ENCODE measurements at regions not wholly inside any gene's neighbourhood (a gene's known extent, or its start where the extent isn't known, plus 50 kb on each side); places are given as distances from the start of the nearest gene placed in this dataset.

DNA sequence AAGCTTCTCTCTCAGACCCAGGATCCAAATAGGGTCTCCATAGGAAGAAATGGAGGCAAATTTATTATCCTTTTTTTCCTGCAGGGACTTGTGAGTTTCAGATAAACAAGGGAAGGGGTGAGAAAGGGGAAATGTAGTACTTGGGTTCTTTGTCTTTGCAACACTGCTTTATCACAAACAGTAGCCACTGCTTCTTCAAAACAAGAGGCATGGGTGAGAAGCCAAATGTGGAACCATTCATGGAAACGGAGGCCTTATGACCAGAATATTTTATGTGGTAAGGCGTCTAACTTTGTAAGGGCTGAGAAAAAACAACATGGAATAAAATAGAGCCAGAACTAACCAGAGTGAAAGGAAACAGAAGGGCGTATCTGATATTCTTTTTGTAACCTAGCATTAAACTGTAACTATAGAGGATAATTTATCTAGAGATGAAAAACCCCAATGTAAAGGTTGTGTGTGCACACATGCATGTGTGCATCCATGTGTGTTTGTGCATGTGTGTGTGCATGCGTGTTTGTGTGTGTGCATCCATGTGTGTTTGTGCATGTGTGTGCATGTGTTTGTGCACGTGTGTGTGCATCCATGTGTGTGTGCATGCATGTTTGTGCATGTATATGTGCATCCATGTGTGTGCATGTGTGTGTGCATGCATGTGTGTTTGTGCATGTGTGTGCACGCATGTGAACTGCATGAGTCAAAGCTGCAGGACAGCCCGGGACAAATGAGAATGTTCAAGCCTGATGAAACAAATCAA, 143.3 kb upstream of the SMLR1 start:
- no peak for DNase-seq
- Mint-ChIP-seq H3K27ac (no peak overlapping the region), H3K4me3 (no peak overlapping the region), H3K36me3 (ENCODE audit: low read depth) (peaks cover 10% of the 10 kb centered on the region), H3K4me1 (ENCODE audit: low read depth) (peaks cover 31% of the 10 kb centered on the region), H3K27me3 (ENCODE audit: insufficient read depth) (no peaks in the 10 kb centered on the region), H3K9me3 (no peaks in the 10 kb centered on the region)
- TF ChIP-seq, protein P1, sequence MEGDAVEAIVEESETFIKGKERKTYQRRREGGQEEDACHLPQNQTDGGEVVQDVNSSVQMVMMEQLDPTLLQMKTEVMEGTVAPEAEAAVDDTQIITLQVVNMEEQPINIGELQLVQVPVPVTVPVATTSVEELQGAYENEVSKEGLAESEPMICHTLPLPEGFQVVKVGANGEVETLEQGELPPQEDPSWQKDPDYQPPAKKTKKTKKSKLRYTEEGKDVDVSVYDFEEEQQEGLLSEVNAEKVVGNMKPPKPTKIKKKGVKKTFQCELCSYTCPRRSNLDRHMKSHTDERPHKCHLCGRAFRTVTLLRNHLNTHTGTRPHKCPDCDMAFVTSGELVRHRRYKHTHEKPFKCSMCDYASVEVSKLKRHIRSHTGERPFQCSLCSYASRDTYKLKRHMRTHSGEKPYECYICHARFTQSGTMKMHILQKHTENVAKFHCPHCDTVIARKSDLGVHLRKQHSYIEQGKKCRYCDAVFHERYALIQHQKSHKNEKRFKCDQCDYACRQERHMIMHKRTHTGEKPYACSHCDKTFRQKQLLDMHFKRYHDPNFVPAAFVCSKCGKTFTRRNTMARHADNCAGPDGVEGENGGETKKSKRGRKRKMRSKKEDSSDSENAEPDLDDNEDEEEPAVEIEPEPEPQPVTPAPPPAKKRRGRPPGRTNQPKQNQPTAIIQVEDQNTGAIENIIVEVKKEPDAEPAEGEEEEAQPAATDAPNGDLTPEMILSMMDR (IDR thresholded peaks at IDR 0.05): no peak

GRCh38 chr6:130692659-130693058, 134.5 kb upstream of the SMLR1 start:
- H3K4me3 Mint-ChIP-seq: no peak overlapping the region
- H3K27me3 Mint-ChIP-seq (ENCODE audit: insufficient read depth): no peaks in the 10 kb centered on the region
- peaks cover 5% of the 10 kb centered on the region; the same call in 1 of the 2 replicates for H3K36me3 Mint-ChIP-seq (ENCODE audit: low read depth)
- TF ChIP-seq, protein P1 (IDR thresholded peaks at IDR 0.05): no peak
- DNase-seq: no peak
- H3K9me3 Mint-ChIP-seq: no peaks in the 10 kb centered on the region
- no peak overlapping the region for H3K27ac Mint-ChIP-seq
- H3K4me1 Mint-ChIP-seq (ENCODE audit: low read depth): peaks cover 52% of the 10 kb centered on the region

GRCh38 chr6:130693944-130694343, 133.3 kb upstream of the SMLR1 start:
- H3K4me3 Mint-ChIP-seq: no peak overlapping the region
- peaks cover 59% of the 10 kb centered on the region for H3K4me1 Mint-ChIP-seq (ENCODE audit: low read depth)
- H3K27ac Mint-ChIP-seq: peak overlapping the region; percentile 51; the same call in 1 of the 2 replicates

GRCh38 chr6:130694606-130695005, 132.6 kb upstream of the SMLR1 start:
- TF ChIP-seq, protein P1 (IDR thresholded peaks at IDR 0.05): no peak
- Mint-ChIP-seq H3K36me3 (ENCODE audit: low read depth) (peaks cover 5% of the 10 kb centered on the region; the same call in 1 of the 2 replicates), H3K4me3 (no peak overlapping the region), H3K27ac (peak overlapping the region; percentile 60), H3K9me3 (no peaks in the 10 kb centered on the region), H3K27me3 (ENCODE audit: insufficient read depth) (no peaks in the 10 kb centered on the region), H3K4me1 (ENCODE audit: low read depth) (peaks cover 59% of the 10 kb centered on the region)
- DNase-seq: peak; percentile 42

More at GRCh38 chr6:130693944-130694343, 133.3 kb upstream of the SMLR1 start:
- Mint-ChIP-seq H3K36me3 (ENCODE audit: low read depth) (peaks cover 5% of the 10 kb centered on the region; the same call in 1 of the 2 replicates), H3K27me3 (ENCODE audit: insufficient read depth) (no peaks in the 10 kb centered on the region), H3K9me3 (no peaks in the 10 kb centered on the region)
- TF ChIP-seq, protein P1 (IDR thresholded peaks at IDR 0.05): no peak
- no peak for DNase-seq

DNA sequence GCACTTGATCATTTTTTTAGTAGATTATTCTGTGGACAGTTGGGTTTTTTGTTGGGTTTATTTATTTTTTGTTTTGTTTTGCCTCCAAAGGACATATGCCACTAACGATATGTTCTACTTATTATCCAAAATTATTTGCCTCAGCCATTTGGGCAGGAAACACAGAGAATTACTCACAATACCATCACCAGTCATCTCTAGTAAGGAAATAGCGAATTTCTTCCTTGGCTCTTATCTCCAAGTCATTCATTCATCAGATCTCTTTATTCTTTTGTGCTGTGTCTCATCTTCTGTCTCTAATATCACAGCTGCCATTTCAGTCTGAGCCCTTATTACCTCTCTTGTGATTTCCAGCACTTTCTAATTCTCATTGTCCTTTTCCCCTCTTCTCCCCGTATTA, 130.4 kb upstream of the SMLR1 start:
- Mint-ChIP-seq H3K4me1 (ENCODE audit: low read depth) (peaks cover 59% of the 10 kb centered on the region), H3K27ac (peak overlapping the region; percentile 79), H3K36me3 (ENCODE audit: low read depth) (peaks cover 5% of the 10 kb centered on the region; the same call in 1 of the 2 replicates), H3K27me3 (ENCODE audit: insufficient read depth) (no peaks in the 10 kb centered on the region), H3K4me3 (no peak overlapping the region; the same call in 1 of the 2 replicates), H3K9me3 (no peaks in the 10 kb centered on the region)
- TF ChIP-seq, protein P1 (IDR thresholded peaks at IDR 0.05): no peak
- DNase-seq: peak; percentile 18
